HG02759 (cell line): ENCODE measurements at regions not wholly inside any gene's neighbourhood (a gene's known extent, or its start where the extent isn't known, plus 50 kb on each side); places are given as distances from the start of the nearest gene placed in this dataset.

Experiments used
- ATAC-seq: cut with Tn5 transposase; IDR thresholded peaks from one replicate; pipeline ENCODE4 v1.9.1; 2021; ENCODE audit warnings: mild to moderate bottlenecking, moderate library complexity; ENCODE audit not compliant: unreplicated experiment

- no peak for ATAC-seq
These were observed 197.2 kb downstream of the ADSS2 start for GRCh38 chr1:244254467-244254866.

- no peak for ATAC-seq
These were observed 196.2 kb downstream of the ADSS2 start for GRCh38 chr1:244255426-244255965.

- no peak for ATAC-seq
These were observed 195.5 kb downstream of the ADSS2 start for GRCh38 chr1:244256086-244256676.

GRCh38 chr1:244264163-244264562 lies 187.5 kb downstream of the ADSS2 start:
- ATAC-seq, result no peak

GRCh38 chr1:244265507-244265906 lies 186.2 kb downstream of the ADSS2 start:
- ATAC-seq, result no peak

GRCh38 chr1:244269169-244269568 lies 182.5 kb downstream of the ADSS2 start:
- no peak for ATAC-seq

- ATAC-seq, result no peak
These were observed 180.7 kb downstream of the ADSS2 start for GRCh38 chr1:244271004-244271403.

GRCh38 chr1:244271691-244272308 lies 179.9 kb downstream of the ADSS2 start:
- ATAC-seq, result no peak

GRCh38 chr1:244272471-244273261 lies 179.0 kb downstream of the ADSS2 start:
- ATAC-seq, result peak; percentile 80

GRCh38 chr1:244273262-244273844 lies 178.4 kb downstream of the ADSS2 start:
- no peak for ATAC-seq

- ATAC-seq, result no peak
These were observed 177.7 kb downstream of the ADSS2 start for GRCh38 chr1:244273845-244274619.

GRCh38 chr1:244276646-244277045 lies 175.1 kb downstream of the ADSS2 start:
- ATAC-seq, result no peak

- no peak for ATAC-seq
These were observed 171.5 kb downstream of the ADSS2 start for GRCh38 chr1:244280201-244280600.

GRCh38 chr1:244280859-244281258 lies 170.8 kb downstream of the ADSS2 start:
- ATAC-seq, result no peak

GRCh38 chr1:244283772-244284171 lies 167.9 kb downstream of the ADSS2 start:
- ATAC-seq, result no peak

- ATAC-seq, result no peak
These were observed 167.0 kb downstream of the ADSS2 start for GRCh38 chr1:244284641-244285156.

- ATAC-seq, result no peak
These were observed 165.4 kb downstream of the ADSS2 start for GRCh38 chr1:244286341-244286740.

GRCh38 chr1:244287726-244288125 lies 164.0 kb downstream of the ADSS2 start:
- no peak for ATAC-seq

GRCh38 chr1:244288663-244289062 lies 163.0 kb downstream of the ADSS2 start:
- ATAC-seq, result no peak

- no peak for ATAC-seq
These were observed 161.5 kb downstream of the ADSS2 start for GRCh38 chr1:244289991-244290785.
